IMR-90 (cell line): ENCODE measurements at regions not wholly inside any gene's neighbourhood (a gene's known extent, or its start where the extent isn't known, plus 50 kb on each side); places are given as distances from the start of the nearest gene placed in this dataset.

Source experiments
- ATAC-seq: fragments of 200-7000 bp; cut with Tn5 transposase; 2 replicates; pipeline ENCODE4 v1.9.1; 2020; ENCODE audit warnings: low read depth, mild to moderate bottlenecking, moderate library complexity
- BruUV-seq: library from RNA; stranded (reverse); fragments of 400-500 nt; replicated peaks from 2 replicates; lab custom pipeline; 2021; lab: Mats Ljungman, UMichigan
- CTCF ChIA-PET: fragments of 300-600 bp; formaldehyde crosslinking; extraction: SDS; loops from one replicate; lab custom pipeline; 2021; ENCODE audit warnings: antibody characterized with exemption; lab: Yijun Ruan, JAX
- POLR2A ChIA-PET: fragments of 300-600 bp; sonication (Branson Sonifier 250); formaldehyde crosslinking; loops from one replicate; lab custom pipeline; 2022; ENCODE audit warnings: antibody characterized with exemption; ENCODE audit not compliant: unreplicated experiment; lab: Charles Lee
- DNase-seq: peaks from one replicate; pipeline ENCODE4 v3.0.0; 2013
- H2AFZ ChIP-seq: replicated peaks from 2 replicates; pipeline ENCODE3; 2013; ENCODE audit warnings: low read length, mild to moderate bottlenecking; ENCODE audit not compliant: poor library complexity
- H2AK5ac ChIP-seq: 2 replicates; pipeline ENCODE4 v1.6.1; 2013; ENCODE audit warnings: low read depth, low read length, inconsistent platforms
- H2AK9ac ChIP-seq: replicated peaks from 2 replicates; pipeline ENCODE3; 2013; ENCODE audit warnings: mild to moderate bottlenecking, low read depth, low read length, moderate library complexity; ENCODE audit not compliant: poor library complexity
- H2BK120ac ChIP-seq: 2 replicates; pipeline ENCODE4 v1.6.1; 2013; ENCODE audit warnings: low read depth, low read length, inconsistent platforms
- H2BK15ac ChIP-seq: 3 replicates; pipeline ENCODE4 v1.6.1; 2013; ENCODE audit warnings: low read depth, low read length, inconsistent platforms
- H2BK20ac ChIP-seq: 2 replicates; pipeline ENCODE4 v1.6.1; 2013; ENCODE audit warnings: low read depth, mild to moderate bottlenecking, inconsistent platforms, low read length, moderate library complexity
- H2BK5ac ChIP-seq: 2 replicates; pipeline ENCODE4 v1.6.1; 2013; ENCODE audit warnings: mild to moderate bottlenecking, low read depth, low read length, inconsistent platforms; ENCODE audit not compliant: poor library complexity, severe bottlenecking
- H3K14ac ChIP-seq: replicated peaks from 2 replicates; pipeline ENCODE4 v1.6.1; 2013; ENCODE audit warnings: low read depth, low read length, inconsistent platforms
- H3K18ac ChIP-seq: 2 replicates; pipeline ENCODE4 v1.6.1; 2013; ENCODE audit warnings: low read depth, low read length, control low read depth
- H3K23ac ChIP-seq: 2 replicates; pipeline ENCODE4 v1.6.1; 2013; ENCODE audit warnings: low read depth, low read length, inconsistent platforms
- H3K27ac ChIP-seq: 2 replicates; pipeline ENCODE4 v1.5.1; 2013; ENCODE audit warnings: mild to moderate bottlenecking, control low read depth, low read length; ENCODE audit not compliant: insufficient read depth
- H3K27me3 ChIP-seq: 2 replicates; pipeline ENCODE4 v1.6.1; 2013; ENCODE audit warnings: low read length; ENCODE audit not compliant: control insufficient read depth, insufficient read depth
- H3K36me3 ChIP-seq: 2 replicates; pipeline ENCODE4 v1.6.1; 2013; ENCODE audit warnings: low read length, mixed read lengths; ENCODE audit not compliant: control insufficient read depth, insufficient read depth
- H3K4ac ChIP-seq: 2 replicates; pipeline ENCODE4 v1.6.1; 2013; ENCODE audit warnings: low read depth, low read length, inconsistent platforms
- H3K4me1 ChIP-seq: 2 replicates; pipeline ENCODE4 v1.6.1; 2013; ENCODE audit warnings: low read length, mixed read lengths; ENCODE audit not compliant: control insufficient read depth, insufficient read depth
- H3K4me2 ChIP-seq: 2 replicates; pipeline ENCODE4 v1.6.1; 2013; ENCODE audit warnings: low read depth, mild to moderate bottlenecking, control low read depth, low read length, moderate library complexity
- H3K4me3 ChIP-seq: 2 replicates; pipeline ENCODE4 v1.5.1; 2013; ENCODE audit warnings: low read depth, mild to moderate bottlenecking, control low read depth, low read length, moderate library complexity; ENCODE audit not compliant: insufficient read depth
- H3K56ac ChIP-seq: 2 replicates; pipeline ENCODE4 v1.6.1; 2013; ENCODE audit warnings: low read length, inconsistent platforms; ENCODE audit not compliant: insufficient read depth; ENCODE audit errors: extremely low read depth
- H3K79me1 ChIP-seq, 2 experiments: 2 replicates each; pipeline ENCODE4 v1.6.1; 2013; ENCODE audit warnings: low read length in 2 of 2, inconsistent platforms in 1 of 2, low read depth in 1 of 2
- H3K9ac ChIP-seq: 2 replicates; pipeline ENCODE4 v1.6.1; 2013; ENCODE audit warnings: low read depth, low read length, control low read depth
- H3K9me1 ChIP-seq: 2 replicates; pipeline ENCODE4 v1.6.1; 2013; ENCODE audit warnings: low read length, inconsistent platforms; ENCODE audit not compliant: insufficient read depth
- H3K9me3 ChIP-seq: 2 replicates; pipeline ENCODE4 v1.6.1; 2013; ENCODE audit warnings: low read length; ENCODE audit not compliant: control insufficient read depth, insufficient read depth
- H4K20me1 ChIP-seq: 2 replicates; pipeline ENCODE4 v1.6.1; 2013; ENCODE audit warnings: low read length, inconsistent platforms; ENCODE audit not compliant: insufficient read depth
- H4K5ac ChIP-seq: 2 replicates; pipeline ENCODE4 v1.6.1; 2013; ENCODE audit warnings: mild to moderate bottlenecking, low read depth, low read length, control low read depth
- H4K8ac ChIP-seq, 2 experiments: 2 replicates each; pipeline ENCODE4 v1.6.1; 2013; ENCODE audit warnings: low read depth in 2 of 2, low read length in 2 of 2, control low read depth in 1 of 2, inconsistent platforms in 1 of 2
- H4K91ac ChIP-seq: 2 replicates; pipeline ENCODE4 v1.6.1; 2013; ENCODE audit warnings: low read depth, low read length, inconsistent platforms; ENCODE audit not compliant: insufficient read depth
- CEBPB ChIP-seq: IDR thresholded peaks from 2 replicates; pipeline ENCODE4 v1.6.1; 2012; ENCODE audit warnings: low read depth, low read length, improper control_type of control experiment
- CHD1 ChIP-seq: IDR thresholded peaks from 2 replicates; pipeline ENCODE4 v1.6.1; 2012; ENCODE audit warnings: low read depth, low read length, improper control_type of control experiment
- FOS ChIP-seq: fragments of 150-350 bp; IDR thresholded peaks from 2 replicates; pipeline ENCODE4 v1.6.1; 2016; ENCODE audit warnings: low read depth, low read length
- MAFK ChIP-seq: IDR thresholded peaks from 2 replicates; pipeline ENCODE4 v1.6.1; 2012; ENCODE audit warnings: low read depth, low read length, improper control_type of control experiment
- NFE2L2 ChIP-seq: fragments of 150-350 bp; IDR thresholded peaks from 2 replicates; pipeline ENCODE4 v1.6.1; 2016; ENCODE audit warnings: low read depth, mild to moderate bottlenecking, low read length
- POLR2A ChIP-seq: IDR thresholded peaks from 2 replicates; pipeline ENCODE4 v1.6.1; 2012; ENCODE audit warnings: mild to moderate bottlenecking, low read depth, low read length
- RAD21 ChIP-seq: IDR thresholded peaks from 2 replicates; pipeline ENCODE4 v1.6.1; 2012; ENCODE audit warnings: low read length, improper control_type of control experiment
- RCOR1 ChIP-seq: IDR thresholded peaks from 2 replicates; pipeline ENCODE4 v1.6.1; 2012; ENCODE audit warnings: mild to moderate bottlenecking, low read length, improper control_type of control experiment; ENCODE audit not compliant: insufficient replicate concordance
- RFX5 ChIP-seq: IDR thresholded peaks from 2 replicates; pipeline ENCODE4 v1.8.0; 2012; ENCODE audit warnings: low read depth, mild to moderate bottlenecking, low read length, moderate library complexity
- SMC3 ChIP-seq: fragments of 150-350 bp; IDR thresholded peaks from 2 replicates; pipeline ENCODE4 v1.6.1; 2016; ENCODE audit warnings: low read depth, mild to moderate bottlenecking, antibody characterized with exemption, low read length, moderate library complexity
- USF2 ChIP-seq: fragments of 150-350 bp; IDR thresholded peaks from 2 replicates; pipeline ENCODE4 v1.6.1; 2017; ENCODE audit warnings: mild to moderate bottlenecking, antibody characterized with exemption, low read length, low read depth
- dilution Hi-C: fragments of 300-500 bp; cut with HindIII; formaldehyde crosslinking; loops from one replicate; pipeline ENCODE4 v1.14.3; 2018; ENCODE audit warnings: low sequenced_read_pairs; ENCODE audit not compliant: unreplicated experiment
- in situ Hi-C: fragments of 300-500 bp; cut with MboI; formaldehyde crosslinking; loops from 3 replicates; pipeline ENCODE4 v1.14.3; 2019; ENCODE audit warnings: low sequenced_read_pairs, inconsistent platforms, mixed read lengths
- intact Hi-C: fragments of 100-400 bp; cut with micrococcal nuclease; formaldehyde crosslinking; loops from 2 replicates; pipeline ENCODE4 v1.10.0; 2022
- TF ChIP-seq, protein P1 (sequence below): conservative IDR thresholded peaks from 2 replicates; pipeline ENCODE4 v1.5.1; 2012; ENCODE audit warnings: mild to moderate bottlenecking, low read depth, low read length, improper control_type of control experiment
- TF ChIP-seq, protein P2 (sequence below): fragments of 150-350 bp; IDR thresholded peaks from 2 replicates; pipeline ENCODE4 v1.6.1; 2016; ENCODE audit warnings: low read depth, mild to moderate bottlenecking, low read length, moderate library complexity, borderline replicate concordance

GRCh38 chr6:81485395-81485794 is 267.1 kb downstream of the TENT5A start:
- Histone ChIP-seq H2AFZ (no peak overlapping the region), H3K18ac (no peak overlapping the region), H3K9me3 (no peaks in the 10 kb centered on the region), H2AK5ac (no peak overlapping the region), H2AK9ac (no peak overlapping the region), H3K14ac (no peak overlapping the region), H3K36me3 (no peaks in the 10 kb centered on the region), H4K8ac (no peak overlapping the region), H3K56ac (no peak overlapping the region), H3K23ac (no peak overlapping the region), H3K4me1 (no peaks in the 10 kb centered on the region), H2BK120ac (no peak overlapping the region), H3K27ac (no peak overlapping the region), H4K20me1 (no peaks in the 10 kb centered on the region), H3K9ac (no peak overlapping the region), H2BK15ac (no peak overlapping the region), H3K27me3 (no peaks in the 10 kb centered on the region), H2BK5ac (no peak overlapping the region), H3K9me1 (no peaks in the 10 kb centered on the region), H3K4me2 (no peak overlapping the region), H2BK20ac (no peak overlapping the region), H4K5ac (no peak overlapping the region), H3K79me1 (no peaks in the 10 kb centered on the region), H3K4me3 (no peak overlapping the region), H4K91ac (no peak overlapping the region), H3K4ac (no peak overlapping the region)
- in situ Hi-C loops (no loop called here), intact Hi-C loops (loop anchor here (5.0 to 10.0 kb wide), 2 partner anchors 162 to 519 kb away; no protein-coding TSS in a partner anchor), dilution Hi-C loops (no loop called here)
- ATAC-seq = no peak
- ChIA-PET POLR2A (no interaction called here), CTCF (no interaction called here)
- no TSS peak for BruUV-seq
- TF ChIP-seq USF2 (no peak), CHD1 (no peak), CEBPB (no peak), MAFK (no peak), RFX5 (no peak), RAD21 (no peak), POLR2A (no peak), SMC3 (no peak), FOS (no peak), RCOR1 (no peak), NFE2L2 (no peak)
- TF ChIP-seq, protein P1, sequence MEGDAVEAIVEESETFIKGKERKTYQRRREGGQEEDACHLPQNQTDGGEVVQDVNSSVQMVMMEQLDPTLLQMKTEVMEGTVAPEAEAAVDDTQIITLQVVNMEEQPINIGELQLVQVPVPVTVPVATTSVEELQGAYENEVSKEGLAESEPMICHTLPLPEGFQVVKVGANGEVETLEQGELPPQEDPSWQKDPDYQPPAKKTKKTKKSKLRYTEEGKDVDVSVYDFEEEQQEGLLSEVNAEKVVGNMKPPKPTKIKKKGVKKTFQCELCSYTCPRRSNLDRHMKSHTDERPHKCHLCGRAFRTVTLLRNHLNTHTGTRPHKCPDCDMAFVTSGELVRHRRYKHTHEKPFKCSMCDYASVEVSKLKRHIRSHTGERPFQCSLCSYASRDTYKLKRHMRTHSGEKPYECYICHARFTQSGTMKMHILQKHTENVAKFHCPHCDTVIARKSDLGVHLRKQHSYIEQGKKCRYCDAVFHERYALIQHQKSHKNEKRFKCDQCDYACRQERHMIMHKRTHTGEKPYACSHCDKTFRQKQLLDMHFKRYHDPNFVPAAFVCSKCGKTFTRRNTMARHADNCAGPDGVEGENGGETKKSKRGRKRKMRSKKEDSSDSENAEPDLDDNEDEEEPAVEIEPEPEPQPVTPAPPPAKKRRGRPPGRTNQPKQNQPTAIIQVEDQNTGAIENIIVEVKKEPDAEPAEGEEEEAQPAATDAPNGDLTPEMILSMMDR = no peak
- TF ChIP-seq, protein P2, sequence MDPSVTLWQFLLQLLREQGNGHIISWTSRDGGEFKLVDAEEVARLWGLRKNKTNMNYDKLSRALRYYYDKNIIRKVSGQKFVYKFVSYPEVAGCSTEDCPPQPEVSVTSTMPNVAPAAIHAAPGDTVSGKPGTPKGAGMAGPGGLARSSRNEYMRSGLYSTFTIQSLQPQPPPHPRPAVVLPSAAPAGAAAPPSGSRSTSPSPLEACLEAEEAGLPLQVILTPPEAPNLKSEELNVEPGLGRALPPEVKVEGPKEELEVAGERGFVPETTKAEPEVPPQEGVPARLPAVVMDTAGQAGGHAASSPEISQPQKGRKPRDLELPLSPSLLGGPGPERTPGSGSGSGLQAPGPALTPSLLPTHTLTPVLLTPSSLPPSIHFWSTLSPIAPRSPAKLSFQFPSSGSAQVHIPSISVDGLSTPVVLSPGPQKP = no peak
- no peak for DNase-seq
